Astrocyte (in vitro differentiated cells and primary cell): ENCODE measurements at regions not wholly inside any gene's neighbourhood (a gene's known extent, or its start where the extent isn't known, plus 50 kb on each side); places are given as distances from the start of the nearest gene placed in this dataset.
"Not testable (repeated sequence)": the region's sequence is repeated elsewhere in the genome, so short reads cannot be mapped to it uniquely, and the experiment has no call there.

Experiments used
- DNase-seq: peaks from one replicate; pipeline ENCODE4 v3.0.0-alpha.2; 2010; ENCODE audit warnings: low read depth
- FAIRE-seq: peaks from 2 replicates; lab custom pipeline; 2011; peaks lifted over from hg19 to GRCh38; lab: Jason Lieb, UNC
- H2AFZ ChIP-seq: 2 replicates; pipeline ENCODE4 v1.6.0; 2012; ENCODE audit warnings: low read depth, low read length, inconsistent platforms
- H3K27ac ChIP-seq: 2 replicates; pipeline ENCODE4 v1.5.1; 2011; ENCODE audit warnings: low read depth, low read length, inconsistent platforms
- H3K27me3 ChIP-seq: 2 replicates; pipeline ENCODE4 v1.6.0; 2011; ENCODE audit warnings: low read length, inconsistent platforms; ENCODE audit not compliant: insufficient read depth
- H3K36me3 ChIP-seq: 2 replicates; pipeline ENCODE4 v1.5.1; 2011; ENCODE audit warnings: low read length, inconsistent platforms; ENCODE audit not compliant: insufficient read depth
- H3K4me1 ChIP-seq: 2 replicates; pipeline ENCODE4 v1.5.1; 2011; ENCODE audit warnings: low read length, inconsistent platforms; ENCODE audit not compliant: insufficient read depth
- H3K4me2 ChIP-seq: 2 replicates; pipeline ENCODE4 v1.6.0; 2012; ENCODE audit warnings: low read length, inconsistent platforms
- H3K4me3 ChIP-seq: 2 replicates; pipeline ENCODE4 v1.5.1; 2011; ENCODE audit warnings: low read depth, mild to moderate bottlenecking, low read length, inconsistent platforms; ENCODE audit not compliant: insufficient read depth
- H3K79me2 ChIP-seq: 2 replicates; pipeline ENCODE4 v1.6.0; 2012; ENCODE audit warnings: mild to moderate bottlenecking, low read length, inconsistent platforms; ENCODE audit not compliant: insufficient read depth
- H3K9ac ChIP-seq: 2 replicates; pipeline ENCODE4 v1.6.0; 2012; ENCODE audit warnings: mild to moderate bottlenecking, low read length, inconsistent platforms
- H3K9me3 ChIP-seq: 2 replicates; pipeline ENCODE4 v1.5.1; 2012; ENCODE audit warnings: low read depth, mild to moderate bottlenecking, low read length, inconsistent platforms; ENCODE audit not compliant: insufficient read depth
- H4K20me1 ChIP-seq: 2 replicates; pipeline ENCODE4 v1.6.0; 2012; ENCODE audit warnings: low read length, inconsistent platforms; ENCODE audit not compliant: insufficient read depth
- H3K27ac Mint-ChIP-seq: one replicate; pipeline ENCODE4 v1.8.0; 2021; ENCODE audit warnings: mild to moderate bottlenecking, mixed read lengths; ENCODE audit not compliant: unreplicated experiment
- H3K27me3 Mint-ChIP-seq: one replicate; pipeline ENCODE4 v1.8.0; 2021; ENCODE audit warnings: low read depth, mixed read lengths; ENCODE audit not compliant: unreplicated experiment
- H3K36me3 Mint-ChIP-seq: one replicate; pipeline ENCODE4 v1.8.0; 2021; ENCODE audit warnings: low read depth, mixed read lengths; ENCODE audit not compliant: unreplicated experiment
- H3K4me1 Mint-ChIP-seq: one replicate; pipeline ENCODE4 v1.8.0; 2021; ENCODE audit warnings: low read depth, mixed read lengths; ENCODE audit not compliant: unreplicated experiment
- H3K4me3 Mint-ChIP-seq: one replicate; pipeline ENCODE4 v1.8.0; 2021; ENCODE audit warnings: mild to moderate bottlenecking, moderate library complexity, mixed read lengths; ENCODE audit not compliant: unreplicated experiment
- H3K9me3 Mint-ChIP-seq: one replicate; pipeline ENCODE4 v1.8.0; 2021; ENCODE audit warnings: mild to moderate bottlenecking, mixed read lengths; ENCODE audit not compliant: unreplicated experiment
- CTCF ChIP-seq: IDR thresholded peaks from 2 replicates; pipeline ENCODE4 v1.5.1; 2011; ENCODE audit warnings: low read depth, mild to moderate bottlenecking, inconsistent platforms, low read length, moderate library complexity; ENCODE audit not compliant: insufficient read depth
- EZH2 ChIP-seq: IDR thresholded peaks from 2 replicates; pipeline ENCODE4 v1.6.1; 2012; ENCODE audit warnings: mild to moderate bottlenecking, low read length, inconsistent platforms; ENCODE audit not compliant: insufficient read depth

- H3K27ac Mint-ChIP-seq = no peak overlapping the region
- H3K4me1 Mint-ChIP-seq = no peaks in the 10 kb centered on the region
- FAIRE-seq (no peak), DNase-seq (no peak)
- Histone ChIP-seq H3K4me2 (no peak overlapping the region), H3K9me3 (no peaks in the 10 kb centered on the region), H2AFZ (no peak overlapping the region), H3K27ac (no peak overlapping the region), H4K20me1 (no peaks in the 10 kb centered on the region), H3K27me3 (no peaks in the 10 kb centered on the region), H3K9ac (no peak overlapping the region), H3K36me3 (no peaks in the 10 kb centered on the region), H3K79me2 (no peaks in the 10 kb centered on the region), H3K4me1 (no peaks in the 10 kb centered on the region), H3K4me3 (no peak overlapping the region)
- no peaks in the 10 kb centered on the region for H3K27me3 Mint-ChIP-seq
- H3K4me3 Mint-ChIP-seq = no peak overlapping the region
- H3K9me3 Mint-ChIP-seq = peaks cover 4% of the 10 kb centered on the region
- TF ChIP-seq EZH2 = no peak
- no peak for TF ChIP-seq CTCF
- no peaks in the 10 kb centered on the region for H3K36me3 Mint-ChIP-seq
Observed at GRCh38 chr7:86391813-86392212, 251.9 kb upstream of the GRM3 start.

- H3K4me3 Mint-ChIP-seq, H3K9me3 Mint-ChIP-seq, H2AFZ ChIP-seq: not testable (repeated sequence)
Observed at GRCh38 chr7:86375602-86376001, 268.1 kb upstream of the GRM3 start.

GRCh38 chr7:86372262-86372661 is 271.4 kb upstream of the GRM3 start:
- Histone ChIP-seq H3K9ac (no peak overlapping the region), H3K9me3 (no peaks in the 10 kb centered on the region), H3K4me3 (no peak overlapping the region), H4K20me1 (no peaks in the 10 kb centered on the region), H3K79me2 (no peaks in the 10 kb centered on the region), H3K4me1 (no peaks in the 10 kb centered on the region), H2AFZ (no peak overlapping the region), H3K36me3 (no peaks in the 10 kb centered on the region), H3K4me2 (no peak overlapping the region), H3K27ac (no peak overlapping the region), H3K27me3 (no peaks in the 10 kb centered on the region)
- no peaks in the 10 kb centered on the region for H3K27me3 Mint-ChIP-seq
- FAIRE-seq (no peak), DNase-seq (no peak)
- H3K36me3 Mint-ChIP-seq = no peaks in the 10 kb centered on the region
- no peak overlapping the region for H3K27ac Mint-ChIP-seq
- H3K4me1 Mint-ChIP-seq = no peaks in the 10 kb centered on the region
- H3K4me3 Mint-ChIP-seq = no peak overlapping the region
- no peaks in the 10 kb centered on the region for H3K9me3 Mint-ChIP-seq
- TF ChIP-seq EZH2 (no peak), CTCF (no peak)

More at GRCh38 chr7:86375602-86376001, 268.1 kb upstream of the GRM3 start:
- FAIRE-seq, H3K36me3 ChIP-seq, H3K27me3 ChIP-seq, DNase-seq, H3K4me1 Mint-ChIP-seq, H3K79me2 ChIP-seq, H3K4me3 ChIP-seq, H3K4me2 ChIP-seq, H3K27ac ChIP-seq, H3K9me3 ChIP-seq, H3K27me3 Mint-ChIP-seq, H3K27ac Mint-ChIP-seq, H4K20me1 ChIP-seq, H3K4me1 ChIP-seq, H3K9ac ChIP-seq, H3K36me3 Mint-ChIP-seq: not testable (repeated sequence)
